H9 (cell line): ENCODE measurements at regions not wholly inside any gene's neighbourhood (a gene's known extent, or its start where the extent isn't known, plus 50 kb on each side); places are given as distances from the start of the nearest gene placed in this dataset.
A peak's percentile ranks its signal among the peaks of the same experiment; 100 is the strongest.
"Not testable (repeated sequence)": the region's sequence is repeated elsewhere in the genome, so short reads cannot be mapped to it uniquely, and the experiment has no call there.

ENCODE experiments used
- DNase-seq: peaks from one replicate; pipeline ENCODE4 v3.0.0-alpha.2; 2017
- H2AFZ ChIP-seq: one replicate; pipeline ENCODE4 v1.6.1; 2013; ENCODE audit warnings: mild to moderate bottlenecking, low read length, control low read depth, moderate library complexity
- H2AK5ac ChIP-seq: 2 replicates; pipeline ENCODE4 v1.6.1; 2013; ENCODE audit warnings: low read length, control low read depth, mixed read lengths; ENCODE audit not compliant: insufficient read length
- H2BK120ac ChIP-seq: one replicate; pipeline ENCODE4 v1.6.1; 2013; ENCODE audit warnings: low read depth, mild to moderate bottlenecking, low read length, control low read depth, inconsistent platforms; ENCODE audit not compliant: poor library complexity, severe bottlenecking
- H2BK12ac ChIP-seq: 2 replicates; pipeline ENCODE4 v1.6.1; 2013; ENCODE audit warnings: low read length, control low read depth, mixed read lengths, low read depth; ENCODE audit not compliant: insufficient read length
- H2BK15ac ChIP-seq: 2 replicates; pipeline ENCODE4 v1.6.1; 2013; ENCODE audit warnings: low read depth, low read length, control low read depth
- H2BK20ac ChIP-seq: one replicate; pipeline ENCODE4 v1.6.1; 2013; ENCODE audit warnings: low read depth, mild to moderate bottlenecking, low read length, control low read depth, inconsistent platforms; ENCODE audit not compliant: poor library complexity, severe bottlenecking
- H2BK5ac ChIP-seq: 2 replicates; pipeline ENCODE4 v1.6.1; 2013; ENCODE audit warnings: low read length, control low read depth, mixed read lengths; ENCODE audit not compliant: insufficient read length
- H3K14ac ChIP-seq: 2 replicates; pipeline ENCODE4 v1.6.1; 2013; ENCODE audit warnings: low read length, control low read depth; ENCODE audit not compliant: insufficient read depth
- H3K18ac ChIP-seq: 2 replicates; pipeline ENCODE4 v1.6.1; 2013; ENCODE audit warnings: low read depth, mild to moderate bottlenecking, mixed read lengths, low read length, control low read depth; ENCODE audit not compliant: insufficient read length
- H3K23ac ChIP-seq: 2 replicates; pipeline ENCODE4 v1.6.1; 2013; ENCODE audit warnings: low read length, control low read depth, mixed read lengths, low read depth; ENCODE audit not compliant: insufficient read length
- H3K23me2 ChIP-seq: 2 replicates; pipeline ENCODE4 v1.6.1; 2013; ENCODE audit warnings: low read depth, mild to moderate bottlenecking, mixed read lengths, low read length, control low read depth; ENCODE audit not compliant: insufficient read length, poor library complexity, severe bottlenecking
- H3K27ac ChIP-seq: 2 replicates; pipeline ENCODE4 v1.5.1; 2013; ENCODE audit warnings: low read length, control low read depth, mixed read lengths, low read depth; ENCODE audit not compliant: insufficient read length
- H3K27me3 ChIP-seq: 2 replicates; pipeline ENCODE4 v1.6.1; 2013; ENCODE audit warnings: low read length, control low read depth, inconsistent platforms; ENCODE audit not compliant: insufficient read depth
- H3K4ac ChIP-seq: 2 replicates; pipeline ENCODE4 v1.6.1; 2013; ENCODE audit warnings: low read depth, mild to moderate bottlenecking, control low read depth, inconsistent platforms, low read length, moderate library complexity
- H3K4me1 ChIP-seq: 2 replicates; pipeline ENCODE4 v1.6.1; 2013; ENCODE audit warnings: low read length, control low read depth, inconsistent platforms; ENCODE audit not compliant: insufficient read depth
- H3K4me2 ChIP-seq: 2 replicates; pipeline ENCODE4 v1.6.1; 2013; ENCODE audit warnings: low read length, control low read depth, mixed read lengths; ENCODE audit not compliant: insufficient read length, insufficient read depth
- H3K56ac ChIP-seq: 2 replicates; pipeline ENCODE4 v1.6.1; 2013; ENCODE audit warnings: low read depth, mild to moderate bottlenecking, mixed read lengths, low read length, control low read depth; ENCODE audit not compliant: insufficient read length
- H3K79me1 ChIP-seq: 2 replicates; pipeline ENCODE4 v1.6.1; 2013; ENCODE audit warnings: low read depth, mild to moderate bottlenecking, moderate library complexity, low read length, control low read depth, inconsistent platforms; ENCODE audit not compliant: insufficient read depth, poor library complexity, severe bottlenecking
- H3K79me2 ChIP-seq: 2 replicates; pipeline ENCODE4 v1.6.1; 2013; ENCODE audit warnings: low read length, control low read depth, inconsistent platforms; ENCODE audit not compliant: insufficient read depth
- H3K9ac ChIP-seq: 2 replicates; pipeline ENCODE4 v1.6.1; 2013; ENCODE audit warnings: low read length, control low read depth, mixed read lengths; ENCODE audit not compliant: insufficient read length; ENCODE audit errors: extremely low read depth
- H3K9me3 ChIP-seq: one replicate; pipeline ENCODE4 v1.6.1; 2013; ENCODE audit warnings: low read depth, low read length, inconsistent platforms; ENCODE audit not compliant: control insufficient read depth
- H3T11ph ChIP-seq: one replicate; pipeline ENCODE4 v1.6.1; 2013; ENCODE audit warnings: mild to moderate bottlenecking, low read length, control low read depth, inconsistent platforms
- H4K20me1 ChIP-seq: one replicate; pipeline ENCODE4 v1.6.1; 2013; ENCODE audit not compliant: control insufficient read depth, insufficient read length, insufficient read depth
- H4K5ac ChIP-seq: 2 replicates; pipeline ENCODE4 v1.6.1; 2013; ENCODE audit warnings: low read depth, mild to moderate bottlenecking, mixed read lengths, low read length, control low read depth; ENCODE audit not compliant: insufficient read length
- H4K8ac ChIP-seq: replicated peaks from 2 replicates; pipeline ENCODE4 v1.6.1; 2013; ENCODE audit warnings: low read length, control low read depth, mixed read lengths, low read depth; ENCODE audit not compliant: insufficient read length
- H4K91ac ChIP-seq: 2 replicates; pipeline ENCODE4 v1.6.1; 2013; ENCODE audit warnings: low read depth, mild to moderate bottlenecking, moderate library complexity, mixed read lengths, low read length, control low read depth; ENCODE audit not compliant: insufficient read length
- H3K27ac Mint-ChIP-seq, 3 experiments: 2 replicates in 2 of 3; 3 replicates in 1 of 3; pipeline ENCODE4 v1.8.0; 2020 to 2021; ENCODE audit warnings: mixed read lengths in 3 of 3, mild to moderate bottlenecking in 1 of 3, moderate library complexity in 1 of 3
- H3K27me3 Mint-ChIP-seq: 2 replicates; pipeline ENCODE4 v1.8.0; 2021; ENCODE audit warnings: low read depth, mild to moderate bottlenecking, moderate library complexity, mixed read lengths
- H3K36me3 Mint-ChIP-seq, 3 experiments: 2 replicates in 2 of 3; 3 replicates in 1 of 3; pipeline ENCODE4 v1.8.0; 2020 to 2021; ENCODE audit warnings: low read depth in 3 of 3, mixed read lengths in 3 of 3; ENCODE audit not compliant: insufficient read depth in 1 of 3
- H3K4me1 Mint-ChIP-seq, 2 experiments: 2 replicates each; pipeline ENCODE4 v1.8.0; 2020; ENCODE audit warnings: mixed read lengths in 2 of 2
- H3K4me3 Mint-ChIP-seq, 2 experiments: 2 replicates in 1 of 2; 3 replicates in 1 of 2; pipeline ENCODE4 v1.8.0; 2020 to 2021; ENCODE audit warnings: mild to moderate bottlenecking in 2 of 2, mixed read lengths in 2 of 2, moderate library complexity in 1 of 2
- H3K9me3 Mint-ChIP-seq, 2 experiments: 2 replicates in 1 of 2; 3 replicates in 1 of 2; pipeline ENCODE4 v1.8.0; 2020; ENCODE audit warnings: mild to moderate bottlenecking in 2 of 2, mixed read lengths in 2 of 2, moderate library complexity in 1 of 2
- WGBS: extraction: QIAGEN DNeasy Blood & Tissue Kit; methylation state at CpG from one replicate; pipeline ENCODE4 v1.1.7; 2013; ENCODE audit warnings: missing lambda C conversion rate, low lambda C conversion rate, mixed read lengths; ENCODE audit not compliant: insufficient read length; ENCODE audit errors: extremely low coverage; 5-methylcytosine and 5-hydroxymethylcytosine counted together
- TF ChIP-seq, protein P1 (sequence below): fragments of 200-600 bp; sonication (generic); conservative IDR thresholded peaks from 3 replicates; pipeline ENCODE4 v1.8.0; 2021; ENCODE audit warnings: antibody characterized with exemption, mild to moderate bottlenecking

- H3K79me2 ChIP-seq, result no peaks in the 10 kb centered on the region
- WGBS, result no CpG with 5 or more reads among the region's 6 CpGs
- H2BK12ac ChIP-seq, result no peak overlapping the region
- TF ChIP-seq, protein P1, sequence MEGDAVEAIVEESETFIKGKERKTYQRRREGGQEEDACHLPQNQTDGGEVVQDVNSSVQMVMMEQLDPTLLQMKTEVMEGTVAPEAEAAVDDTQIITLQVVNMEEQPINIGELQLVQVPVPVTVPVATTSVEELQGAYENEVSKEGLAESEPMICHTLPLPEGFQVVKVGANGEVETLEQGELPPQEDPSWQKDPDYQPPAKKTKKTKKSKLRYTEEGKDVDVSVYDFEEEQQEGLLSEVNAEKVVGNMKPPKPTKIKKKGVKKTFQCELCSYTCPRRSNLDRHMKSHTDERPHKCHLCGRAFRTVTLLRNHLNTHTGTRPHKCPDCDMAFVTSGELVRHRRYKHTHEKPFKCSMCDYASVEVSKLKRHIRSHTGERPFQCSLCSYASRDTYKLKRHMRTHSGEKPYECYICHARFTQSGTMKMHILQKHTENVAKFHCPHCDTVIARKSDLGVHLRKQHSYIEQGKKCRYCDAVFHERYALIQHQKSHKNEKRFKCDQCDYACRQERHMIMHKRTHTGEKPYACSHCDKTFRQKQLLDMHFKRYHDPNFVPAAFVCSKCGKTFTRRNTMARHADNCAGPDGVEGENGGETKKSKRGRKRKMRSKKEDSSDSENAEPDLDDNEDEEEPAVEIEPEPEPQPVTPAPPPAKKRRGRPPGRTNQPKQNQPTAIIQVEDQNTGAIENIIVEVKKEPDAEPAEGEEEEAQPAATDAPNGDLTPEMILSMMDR, result no peak
- H2AFZ ChIP-seq, result no peak overlapping the region
- no peak overlapping the region for H4K5ac ChIP-seq
- no peak overlapping the region for H2BK20ac ChIP-seq
- no peak overlapping the region for H3K9ac ChIP-seq
- H2BK15ac ChIP-seq, result no peak overlapping the region
- H3K9me3 ChIP-seq, result peaks cover 89% of the 10 kb centered on the region
- Mint-ChIP-seq H3K9me3 (no peaks in the 10 kb centered on the region), H3K27me3 (peaks cover 23% of the 10 kb centered on the region), H3K4me3 (no peak overlapping the region; a peak in 1 of 5 replicates), H3K4me1 (no peaks in the 10 kb centered on the region), H3K36me3 (peaks cover 43 to 51% (median 48%) of the 10 kb centered on the region in 3 experiments), H3K27ac (no peak overlapping the region)
- no peak overlapping the region for H3K56ac ChIP-seq
- peaks cover 4% of the 10 kb centered on the region for H3K23me2 ChIP-seq
- H3K4ac ChIP-seq, result no peak overlapping the region
- H4K8ac ChIP-seq, result no peak overlapping the region
- no peak overlapping the region for H2AK5ac ChIP-seq
- H2BK5ac ChIP-seq, result no peak overlapping the region
- no peaks in the 10 kb centered on the region for H3K4me1 ChIP-seq
- H3K27ac ChIP-seq, result no peak overlapping the region
- H4K91ac ChIP-seq, result no peak overlapping the region
- no peak overlapping the region for H2BK120ac ChIP-seq
- peak; percentile 28 for DNase-seq
- H3K14ac ChIP-seq, result no peak overlapping the region
- H3K4me2 ChIP-seq, result no peak overlapping the region
- no peak overlapping the region for H3K23ac ChIP-seq
- H3K79me1 ChIP-seq, result no peaks in the 10 kb centered on the region
- no peak overlapping the region for H3K18ac ChIP-seq
- H3T11ph ChIP-seq, result no peak overlapping the region
- H4K20me1 ChIP-seq, result no peaks in the 10 kb centered on the region
- H3K27me3 ChIP-seq, result no peaks in the 10 kb centered on the region
Observed at GRCh38 chr15:20355256-20355868, 186.2 kb downstream of the GOLGA6L6 start.

GRCh38 chr15:20354884-20355223 lies 186.7 kb downstream of the GOLGA6L6 start:
- not testable (repeated sequence) for H4K20me1 ChIP-seq, H3K56ac ChIP-seq, H3K27ac Mint-ChIP-seq, H2BK5ac ChIP-seq, H3K27ac ChIP-seq, H4K91ac ChIP-seq, H3K4me1 ChIP-seq, H3T11ph ChIP-seq, H3K18ac ChIP-seq, H3K4me1 Mint-ChIP-seq, H2BK12ac ChIP-seq, H3K79me1 ChIP-seq, H3K79me2 ChIP-seq, H3K27me3 ChIP-seq, DNase-seq, H2BK15ac ChIP-seq, H2BK120ac ChIP-seq, H2AK5ac ChIP-seq, H2BK20ac ChIP-seq, H3K4me3 Mint-ChIP-seq, H3K9ac ChIP-seq, H4K8ac ChIP-seq, H2AFZ ChIP-seq, H3K4me2 ChIP-seq, H4K5ac ChIP-seq, H3K23me2 ChIP-seq, H3K14ac ChIP-seq, H3K4ac ChIP-seq, H3K9me3 Mint-ChIP-seq, H3K23ac ChIP-seq
- H3K9me3 ChIP-seq, result peaks cover 93% of the 10 kb centered on the region
- no CpG with 5 or more reads among the region's 5 CpGs for WGBS
- peaks cover 45 to 56% (median 54%) of the 10 kb centered on the region in 3 experiments for H3K36me3 Mint-ChIP-seq
- H3K27me3 Mint-ChIP-seq, result peaks cover 28% of the 10 kb centered on the region
